ENCODE measurements at regions not wholly inside any gene's neighbourhood (a gene's known extent, or its start where the extent isn't known, plus 50 kb on each side); places are given as distances from the start of the nearest gene placed in this dataset.
"Not testable (repeated sequence)": the region's sequence is repeated elsewhere in the genome, so short reads cannot be mapped to it uniquely, and the experiment has no call there.

DNA sequence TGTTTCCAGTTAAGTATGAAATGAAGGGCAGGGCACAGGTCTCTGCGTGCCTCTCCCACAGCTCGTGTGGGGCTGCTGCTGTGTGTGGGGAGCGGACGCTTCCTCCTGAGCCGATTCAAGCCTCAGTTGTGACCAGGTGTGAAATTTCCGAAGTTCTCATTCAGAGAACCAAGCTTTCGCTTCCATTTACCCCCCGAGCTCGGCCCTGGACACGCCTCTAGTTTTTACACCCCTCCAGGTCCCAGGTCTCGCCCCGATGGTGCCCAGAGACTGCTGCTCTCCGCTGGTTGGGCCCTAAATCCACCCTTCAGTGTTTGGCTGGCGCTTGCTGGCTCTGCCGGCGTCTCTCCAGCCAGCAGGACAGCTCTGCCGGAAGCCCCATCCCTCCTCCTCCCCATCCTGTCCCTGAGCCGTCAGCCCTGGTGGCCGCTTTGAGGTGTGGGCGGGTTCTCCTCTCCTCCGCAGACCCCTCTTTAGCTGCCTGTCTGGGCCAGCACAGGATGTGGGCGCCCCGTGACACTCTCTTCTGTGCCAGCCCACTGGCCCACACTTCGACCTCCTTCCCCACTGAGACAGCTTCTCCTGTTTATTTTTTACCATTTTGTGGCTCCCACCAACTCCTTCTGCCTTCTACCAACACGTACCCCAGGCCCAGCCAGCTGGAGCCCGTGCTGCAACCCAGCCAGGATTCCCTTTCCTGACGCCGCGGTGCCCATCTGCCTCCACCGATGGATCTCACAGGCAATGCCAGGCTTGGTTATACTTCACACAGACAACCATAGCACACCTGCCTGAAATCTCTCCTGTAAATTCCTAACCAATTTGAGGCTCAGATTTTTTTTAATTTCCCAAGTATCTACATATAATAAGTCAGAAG, 142.8 kb downstream of the DLL1 start:
- peak; percentile 56 for DNase-seq (ENCODE audit: low spot score)

DNA sequence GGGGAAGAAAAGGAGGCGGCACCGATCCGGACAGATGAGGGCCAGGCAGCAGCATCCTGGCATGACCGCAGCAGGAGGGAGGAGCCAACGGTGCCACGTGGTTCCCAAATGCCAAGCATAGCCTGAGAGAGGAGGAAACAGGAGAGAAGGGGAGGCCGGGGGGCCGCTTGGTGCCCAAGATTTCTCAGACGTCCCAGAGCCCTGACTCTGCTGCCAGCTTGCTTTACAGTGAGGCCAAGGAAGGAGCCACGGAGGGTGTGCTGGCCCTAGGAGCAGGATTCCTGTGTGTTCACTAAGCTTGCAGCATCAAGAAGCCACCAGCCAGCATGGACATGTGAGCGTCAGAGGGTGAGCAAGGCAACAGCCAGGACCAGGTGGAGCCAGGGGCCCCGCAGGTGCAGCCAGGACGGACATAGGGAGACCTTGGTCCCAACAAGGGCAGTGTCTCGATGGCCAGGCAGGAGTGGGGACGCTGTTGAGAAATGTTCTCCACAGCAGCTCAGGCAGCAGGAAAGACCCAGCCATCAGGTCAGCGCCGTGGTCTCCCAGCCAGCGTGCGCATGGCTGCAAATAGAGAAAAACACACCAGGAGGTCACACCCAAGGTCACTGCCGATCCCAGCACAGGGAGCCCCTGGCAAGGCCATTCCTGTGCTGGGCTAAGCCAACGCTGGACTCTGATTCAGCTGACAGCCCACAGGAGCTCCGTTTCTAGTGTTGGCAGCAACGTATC, 143.7 kb downstream of the DLL1 start:
- DNase-seq (ENCODE audit: low spot score), result no peak

DNA sequence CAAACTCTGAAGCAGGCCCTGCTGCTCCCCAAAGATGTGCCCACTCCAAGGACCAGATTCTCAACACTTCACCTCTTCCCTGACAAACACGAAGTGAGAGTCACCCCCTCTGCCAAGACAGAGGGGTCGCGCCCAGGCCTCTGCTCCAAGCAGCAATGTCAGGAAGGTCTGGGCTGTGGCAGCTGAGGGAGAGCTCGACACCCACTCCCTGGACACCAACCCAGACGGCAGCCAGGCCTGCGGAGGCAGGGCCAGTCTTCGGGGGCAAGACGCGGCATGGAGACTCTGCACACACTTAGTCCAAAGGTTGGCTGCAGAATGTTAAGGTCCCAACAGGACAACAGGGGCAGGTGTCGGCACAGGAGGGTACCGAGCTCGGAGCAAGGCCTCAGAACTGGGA, 144.2 kb downstream of the DLL1 start:
- DNase-seq (ENCODE audit: low spot score), result no peak

DNA sequence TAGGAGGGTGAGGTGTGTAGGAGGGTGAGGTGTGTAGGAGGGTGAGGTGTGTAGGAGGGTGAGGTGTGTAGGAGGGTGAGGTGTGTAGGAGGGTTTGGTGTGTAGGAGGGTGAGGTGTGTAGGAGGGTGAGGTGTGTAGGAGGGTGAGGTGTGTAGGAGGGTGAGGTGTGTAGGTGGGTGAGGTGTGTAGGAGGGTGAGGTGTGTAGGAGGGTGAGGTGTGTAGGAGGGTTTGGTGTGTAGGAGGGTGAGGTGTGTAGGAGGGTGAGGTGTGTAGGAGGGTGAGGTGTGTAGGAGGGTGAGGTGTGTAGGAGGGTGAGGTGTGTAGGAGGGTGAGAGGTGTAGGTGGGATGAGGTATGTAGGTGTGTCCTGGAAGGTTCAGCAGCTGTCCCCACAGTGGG, 144.7 kb downstream of the DLL1 start:
- not testable (repeated sequence) for DNase-seq (ENCODE audit: low spot score)

DNA sequence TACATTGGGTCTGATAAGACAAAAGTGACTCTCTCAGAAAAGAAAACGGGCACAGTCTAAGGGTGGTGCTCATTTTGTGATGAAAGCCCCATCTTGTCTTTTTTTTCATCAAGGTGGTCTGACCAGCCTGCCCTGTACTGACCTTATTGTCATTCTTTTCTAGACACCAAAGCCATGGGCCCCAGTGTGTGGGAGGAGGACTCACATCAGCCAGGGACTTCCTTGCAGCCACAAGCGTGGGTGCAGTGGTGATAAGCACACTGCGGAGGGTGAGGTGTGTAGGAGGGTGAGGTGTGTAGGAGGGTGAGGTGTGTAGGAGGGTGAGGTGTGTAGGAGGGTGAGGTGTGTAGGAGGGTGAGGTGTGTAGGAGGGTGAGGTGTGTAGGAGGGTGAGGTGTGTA, 145.2 kb downstream of the DLL1 start:
- not testable (repeated sequence) for DNase-seq (ENCODE audit: low spot score)

DNA sequence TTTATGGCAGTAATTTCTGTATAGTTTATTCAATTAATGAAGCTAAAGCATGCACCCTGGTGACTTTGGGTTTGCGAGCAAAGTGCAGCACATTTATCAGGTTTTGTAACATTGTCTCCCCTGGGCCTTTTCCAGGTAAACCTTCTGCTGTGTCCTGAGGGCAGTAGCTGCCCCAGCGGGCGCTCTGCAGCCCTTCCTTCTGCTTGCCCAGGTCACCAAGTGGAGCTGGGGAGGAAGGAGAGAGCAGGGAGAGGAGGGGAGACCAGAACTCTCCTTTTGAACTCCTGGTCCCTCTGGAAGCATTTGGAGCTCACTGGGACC, 145.6 kb downstream of the DLL1 start:
- DNase-seq (ENCODE audit: low spot score), result no peak

DNA sequence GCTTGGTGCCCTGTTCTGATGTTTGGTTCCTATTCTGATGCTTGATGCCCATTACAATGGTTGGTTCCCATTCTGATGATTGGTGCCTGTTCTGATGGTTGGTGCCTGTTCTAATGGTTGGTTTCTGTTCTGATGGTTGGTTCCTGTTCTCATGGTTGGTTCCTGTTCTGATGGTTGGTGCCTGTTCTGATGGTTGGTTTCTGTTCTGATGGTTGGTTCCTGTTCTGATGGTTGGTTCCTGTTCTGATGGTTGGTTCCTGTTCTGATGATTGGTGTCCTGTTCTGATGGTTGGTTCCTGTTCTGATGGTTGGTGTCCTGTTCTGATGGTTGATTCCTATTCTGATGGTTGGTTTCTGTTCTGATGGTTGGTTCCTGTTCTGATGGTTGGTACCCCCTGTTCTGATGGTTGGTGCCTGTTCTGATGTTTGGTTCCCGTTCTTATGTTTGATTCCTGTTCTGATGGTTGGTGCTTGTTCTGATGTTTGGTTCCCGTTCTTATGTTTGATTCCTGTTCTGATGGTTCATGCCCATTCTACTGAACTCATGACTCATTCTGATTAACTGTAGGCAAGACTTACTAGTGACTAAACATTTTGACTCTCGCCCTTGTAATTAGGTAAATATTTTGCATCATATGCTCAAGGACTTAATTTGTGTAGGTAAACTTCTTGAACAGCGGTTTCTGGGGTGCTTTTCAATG, 146.2 kb downstream of the DLL1 start:
- no peak for DNase-seq (ENCODE audit: low spot score)

DNA sequence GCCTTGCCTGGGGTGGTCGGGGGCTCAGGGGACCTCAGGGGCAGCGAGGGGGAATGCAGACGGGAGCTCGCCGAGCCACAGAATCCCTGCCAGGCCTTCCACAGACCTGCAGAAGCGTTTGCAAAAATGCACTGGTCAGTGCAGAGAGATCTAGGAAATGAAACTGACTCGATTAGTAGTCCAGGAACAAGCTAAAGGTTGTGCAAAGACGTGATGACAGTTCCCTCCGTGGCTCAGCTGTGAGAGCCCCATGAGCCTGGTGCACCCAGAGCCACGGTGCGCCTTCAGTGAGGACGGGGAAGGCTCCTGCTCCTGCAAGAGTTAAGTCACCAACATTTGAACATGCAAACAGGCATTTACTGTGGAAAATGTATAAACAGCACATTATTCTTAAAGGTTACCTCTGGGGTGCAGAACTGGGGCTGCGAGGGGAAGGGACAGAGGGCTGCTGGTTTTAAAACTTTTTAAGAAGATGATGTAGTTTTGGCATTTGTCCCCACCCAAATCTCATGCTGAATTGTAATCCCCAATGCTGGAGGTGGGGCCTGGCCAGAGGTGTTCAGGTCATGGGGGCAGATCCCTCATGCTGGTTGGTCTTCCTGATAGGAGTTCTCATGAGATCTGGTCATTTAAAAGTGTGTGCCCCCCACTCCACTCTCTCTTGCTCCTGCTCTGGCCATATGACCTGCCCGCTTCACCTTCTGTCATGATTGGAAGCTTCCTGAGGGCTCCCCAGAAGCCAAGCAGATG, 147.3 kb downstream of the DLL1 start:
- DNase-seq (ENCODE audit: low spot score), result no peak

DNA sequence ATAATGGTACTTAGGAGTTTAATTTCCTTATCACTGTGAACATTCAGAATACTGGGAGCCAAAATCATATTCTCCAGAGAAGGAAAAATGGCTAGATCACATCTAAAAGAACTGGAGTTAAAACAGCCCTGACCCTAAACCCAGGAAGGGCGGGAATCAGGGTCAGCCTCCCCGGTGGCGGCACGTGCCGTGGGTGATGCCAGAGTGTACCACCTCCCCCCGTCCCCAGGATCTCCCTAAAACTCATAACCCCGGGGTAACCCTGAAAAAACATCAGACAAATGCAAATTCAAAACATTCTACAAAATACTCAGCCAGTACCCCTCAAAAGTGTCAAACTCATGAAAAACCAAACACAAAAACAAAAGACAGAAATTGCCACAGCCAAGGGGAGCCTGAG, 148.3 kb downstream of the DLL1 start:
- DNase-seq (ENCODE audit: low spot score), result no peak

DNA sequence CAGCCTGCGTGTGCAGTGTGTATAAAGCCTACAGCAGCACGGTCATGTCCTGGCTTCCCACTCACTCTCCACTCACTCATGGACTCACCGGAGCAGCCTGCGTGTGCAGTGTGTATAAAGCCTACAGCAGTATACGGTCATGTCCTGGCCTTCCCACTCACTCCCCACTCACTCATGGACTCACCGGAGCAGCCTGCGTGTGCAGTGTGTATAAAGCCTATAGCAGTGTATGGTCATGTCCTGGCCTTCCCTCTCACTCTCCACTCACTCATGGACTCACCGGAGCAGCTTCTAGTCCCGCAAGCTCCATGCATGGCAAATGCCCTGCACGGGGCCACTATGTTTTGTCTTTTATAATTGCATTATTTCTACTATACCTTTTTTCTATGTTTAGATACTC, 149.8 kb downstream of the DLL1 start:
- not testable (repeated sequence) for DNase-seq (ENCODE audit: low spot score)

DNA sequence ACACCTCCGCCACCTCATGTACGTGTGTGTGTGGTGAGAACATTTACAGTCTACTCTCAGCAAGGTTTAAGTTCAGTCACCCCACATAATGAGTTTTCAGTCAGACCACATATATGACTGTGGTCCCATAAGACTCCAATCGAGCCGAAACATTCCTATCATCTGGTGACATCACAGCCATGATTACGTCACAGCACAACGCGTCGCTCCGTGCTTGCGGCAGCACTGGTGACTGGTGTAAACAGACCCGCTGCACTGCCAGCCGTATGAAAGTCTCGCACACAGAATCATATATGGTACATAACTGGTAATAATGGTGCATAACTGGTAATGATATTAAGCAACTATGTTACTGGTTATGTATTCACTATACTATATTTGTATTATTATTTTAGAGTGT, 150.7 kb downstream of the DLL1 start:
- no peak for DNase-seq (ENCODE audit: low spot score)

DNA sequence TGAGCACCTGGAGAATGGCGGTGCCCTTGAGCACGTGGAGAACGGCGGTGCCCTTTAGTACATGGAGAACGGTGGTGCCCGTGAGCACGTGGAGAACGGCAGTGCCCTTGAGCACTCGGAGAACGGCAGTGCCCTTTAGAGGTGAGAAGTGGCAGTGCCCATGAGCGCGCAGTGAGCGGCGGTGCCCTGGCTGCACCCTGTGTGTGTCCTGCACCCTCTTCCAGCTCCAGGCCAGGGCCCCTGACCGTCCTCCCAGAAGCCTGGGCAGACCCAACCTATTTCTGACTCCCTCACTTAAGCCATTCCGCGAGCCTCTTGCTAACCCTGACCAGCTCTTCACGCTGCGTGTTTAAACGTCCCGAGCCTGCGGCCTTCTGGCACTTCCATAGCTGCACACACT, 151.3 kb downstream of the DLL1 start:
- no peak for DNase-seq (ENCODE audit: low spot score)

DNA sequence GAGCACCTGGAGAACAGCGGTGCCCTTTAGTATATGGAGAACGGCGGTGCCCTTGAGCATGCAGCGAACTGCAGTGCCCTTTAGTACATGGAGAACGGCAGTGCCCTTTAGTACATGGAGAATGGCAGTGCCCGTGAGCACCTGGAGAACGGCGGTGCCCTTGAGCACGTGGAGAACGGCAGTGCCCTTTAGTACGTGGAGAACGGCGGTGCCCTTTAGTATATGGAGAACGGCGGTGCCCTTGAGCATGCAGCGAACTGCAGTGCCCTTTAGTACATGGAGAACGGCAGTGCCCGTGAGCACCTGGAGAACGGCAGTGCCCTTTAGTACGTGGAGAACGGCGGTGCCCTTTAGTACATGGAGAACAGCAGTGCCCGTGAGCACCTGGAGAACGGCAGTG, 151.8 kb downstream of the DLL1 start:
- DNase-seq (ENCODE audit: low spot score), result not testable (repeated sequence)

DNA sequence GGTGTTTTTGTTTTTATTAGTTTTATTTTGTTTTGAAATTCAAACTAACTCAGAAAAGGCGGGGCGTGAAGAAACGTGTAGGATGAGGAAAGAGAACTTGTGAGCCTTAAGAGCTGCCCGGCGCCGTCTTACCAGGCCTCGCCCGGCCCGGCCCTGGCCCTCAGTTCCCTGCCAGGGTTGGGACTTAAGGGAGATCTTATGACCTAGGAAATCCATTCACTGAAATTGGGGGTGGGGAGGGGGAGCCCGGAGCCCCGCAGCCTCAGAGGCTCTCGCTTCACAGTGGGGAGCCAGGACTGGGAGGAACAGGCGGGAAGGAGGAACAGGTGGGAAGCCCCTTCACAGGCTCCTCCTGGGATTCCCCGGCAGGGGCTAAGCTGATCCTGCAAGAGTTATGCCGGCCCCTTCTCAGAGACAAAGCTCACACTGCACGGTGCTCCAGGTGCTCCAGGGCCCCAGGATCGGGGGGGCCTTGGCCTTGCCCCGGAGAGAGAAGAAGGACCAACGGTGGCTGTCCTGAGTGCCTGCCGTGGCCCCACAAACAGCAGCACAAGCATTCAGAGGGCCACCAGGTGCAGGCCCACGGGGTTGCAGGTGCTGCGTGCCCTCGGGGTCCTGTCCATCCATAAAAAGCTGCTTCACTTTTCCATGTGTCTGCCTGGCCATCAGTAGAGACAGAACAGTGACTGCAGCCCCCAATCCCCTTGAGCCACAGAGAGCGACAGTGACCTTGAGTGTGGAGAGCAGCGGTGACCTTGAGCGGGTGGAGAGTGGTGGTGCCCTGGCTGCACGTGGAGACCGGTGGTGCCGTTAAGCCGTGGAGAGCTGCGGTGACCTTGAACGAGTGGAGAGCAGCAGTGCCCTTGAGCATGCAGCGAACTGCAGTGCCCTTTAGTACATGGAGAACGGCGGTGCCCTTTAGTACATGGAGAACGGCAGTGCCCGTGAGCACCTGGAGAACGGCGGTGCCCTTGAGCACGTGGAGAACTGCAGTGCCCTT, 152.7 kb downstream of the DLL1 start:
- no peak for DNase-seq (ENCODE audit: low spot score)

DNA sequence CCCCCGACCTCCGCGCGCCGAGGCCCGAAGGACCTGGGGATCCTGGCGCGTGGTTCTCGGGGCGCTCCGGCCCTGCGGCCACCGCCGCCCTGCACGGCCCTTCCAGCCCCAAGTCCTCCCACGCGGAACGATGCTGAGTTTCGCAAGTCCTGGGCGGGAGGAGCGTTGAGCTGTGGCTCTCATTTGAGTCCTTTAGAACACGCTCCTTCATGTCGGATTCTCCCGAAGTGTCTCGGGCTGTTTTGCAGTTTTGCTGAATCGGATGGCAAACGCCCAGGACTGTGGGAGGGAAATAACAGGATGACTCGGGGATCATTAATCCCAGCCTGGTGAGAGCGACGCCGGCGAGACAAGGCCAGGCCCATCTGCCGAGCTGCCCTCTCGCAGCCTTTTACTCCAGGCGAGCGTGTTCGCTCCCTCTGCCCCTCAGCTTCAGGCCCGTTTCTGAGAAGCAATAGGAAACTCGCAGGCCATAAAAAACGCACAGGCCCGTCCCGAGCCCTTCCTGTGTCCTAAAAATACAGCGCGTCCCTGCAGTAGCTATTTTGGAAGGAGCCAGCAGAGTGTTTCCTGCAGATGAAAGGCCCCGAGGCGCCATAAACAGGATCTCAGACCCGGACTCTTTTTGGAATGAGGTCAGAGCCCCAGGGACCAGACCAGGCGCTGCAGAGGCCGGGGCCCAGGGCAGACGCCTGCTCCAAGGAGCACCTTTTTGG, 153.5 kb downstream of the DLL1 start:
- DNase-seq (ENCODE audit: low spot score), result no peak

DNA sequence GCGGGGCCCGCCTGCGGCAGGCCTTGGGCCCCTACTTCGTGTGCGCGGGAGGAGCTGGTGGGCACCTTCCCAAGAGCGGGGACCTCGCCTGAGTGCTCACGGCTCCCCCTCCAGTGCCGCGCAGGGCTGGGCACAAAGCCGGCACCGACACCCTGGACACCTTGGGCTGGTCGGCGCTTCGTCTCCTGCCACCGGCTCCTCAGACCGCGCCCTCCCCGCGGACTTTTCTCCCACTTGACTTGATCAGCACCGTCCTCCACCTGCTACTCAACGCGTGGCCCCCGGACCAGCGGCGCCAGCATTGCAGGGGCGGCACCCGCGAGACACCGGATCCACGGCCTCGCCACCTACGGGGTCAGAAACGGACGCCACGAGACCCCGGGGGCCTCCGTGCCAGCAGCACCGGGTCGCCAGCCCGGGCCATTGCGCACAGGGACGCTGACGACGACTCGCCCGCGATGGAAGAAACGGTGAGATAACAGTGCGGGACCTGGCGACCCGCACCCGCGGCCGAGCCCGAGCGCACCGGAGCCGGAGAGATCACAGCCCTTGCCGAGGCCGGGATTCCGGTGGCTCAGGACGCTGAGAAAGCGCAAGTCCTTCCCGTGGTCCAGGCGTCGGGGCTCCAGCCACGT, 154.2 kb downstream of the DLL1 start:
- no peak for DNase-seq (ENCODE audit: low spot score)

DNA sequence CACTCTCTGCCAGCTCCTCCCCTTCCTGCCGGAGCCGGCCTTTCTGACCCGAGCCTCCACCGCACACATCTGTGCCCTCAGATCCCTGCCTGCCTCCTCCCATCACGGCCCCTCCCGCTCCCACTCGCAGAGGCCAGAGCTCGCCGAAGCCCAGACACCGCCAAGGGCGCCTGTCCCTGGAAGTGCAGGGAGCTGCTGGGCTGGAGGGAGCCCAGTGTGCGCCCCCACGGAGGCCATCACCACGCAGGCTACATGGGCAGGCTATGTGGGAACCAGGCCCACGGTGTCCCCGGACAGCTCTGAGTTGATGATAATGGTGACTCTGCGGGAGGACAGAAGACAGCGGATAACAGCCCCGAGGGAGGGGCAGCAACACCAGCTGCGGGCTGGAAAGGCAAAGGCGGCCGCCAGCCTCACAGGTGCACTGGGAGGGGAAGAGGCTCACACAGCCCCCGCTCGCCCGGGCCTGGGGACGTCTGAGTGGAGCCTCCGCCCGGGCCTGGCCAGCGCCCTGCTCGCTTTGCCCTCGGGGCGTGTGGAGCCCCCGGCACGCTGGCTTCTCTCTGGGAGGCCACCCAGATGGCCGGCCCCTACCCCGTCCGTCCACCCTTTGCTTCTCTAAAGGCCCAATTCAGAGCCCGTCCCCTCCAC, 154.9 kb downstream of the DLL1 start:
- no peak for DNase-seq (ENCODE audit: low spot score)

DNA sequence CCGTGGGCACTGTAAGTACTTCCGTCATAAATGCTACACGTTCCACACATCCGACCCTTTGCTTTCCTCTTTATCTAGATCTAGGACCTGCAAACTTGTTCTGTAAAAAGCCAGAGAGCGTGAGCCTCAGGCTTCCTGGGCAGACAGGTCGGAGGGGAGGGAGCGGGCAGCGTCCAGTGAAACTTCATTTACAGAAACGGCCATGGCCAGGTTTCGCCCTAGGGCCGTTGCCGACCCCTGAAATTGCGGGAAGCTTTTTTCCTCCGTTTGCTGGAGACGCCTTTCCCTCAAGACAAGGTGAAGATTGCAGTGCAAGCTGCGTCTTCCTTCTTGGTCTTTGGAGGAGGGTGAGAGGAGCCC, 155.4 kb downstream of the DLL1 start:
- no peak for DNase-seq (ENCODE audit: low spot score)
